ENCODE measurements at regions not wholly inside any gene's neighbourhood (a gene's known extent, or its start where the extent isn't known, plus 50 kb on each side); places are given as distances from the start of the nearest gene placed in this dataset.

DNA sequence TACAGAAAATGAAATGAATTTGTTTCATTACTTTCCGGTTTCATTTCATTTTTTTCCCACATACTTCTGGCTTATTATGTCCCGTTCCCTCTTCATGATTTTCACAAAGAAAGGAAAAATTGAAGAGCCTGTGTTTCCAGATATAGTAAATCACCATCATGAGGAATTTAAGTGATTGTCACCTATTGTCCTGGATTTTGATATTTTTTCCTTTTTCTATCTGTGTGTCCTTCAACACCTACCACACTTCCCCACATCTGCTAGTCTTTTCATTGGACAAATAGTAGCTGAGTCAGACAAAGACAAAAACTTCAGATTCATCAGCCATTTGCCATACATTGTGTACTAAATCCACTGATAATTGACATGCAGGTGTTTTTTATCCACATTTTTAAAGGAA lies 258.2 kb upstream of the HSF2 start:
- Histone ChIP-seq H3K4me3 (no peak overlapping the region), H3K27me3 (no peaks in the 10 kb centered on the region), H3K27ac (no peak overlapping the region), H3K4me1 (no peaks in the 10 kb centered on the region), H3K9me3 (no peaks in the 10 kb centered on the region), H3K36me3 (no peaks in the 10 kb centered on the region)
- TF ChIP-seq EP300 (IDR thresholded peaks at IDR 0.05), result no peak
- TF ChIP-seq POLR2A (IDR thresholded peaks at IDR 0.05), result no peak
- TF ChIP-seq, protein P1, sequence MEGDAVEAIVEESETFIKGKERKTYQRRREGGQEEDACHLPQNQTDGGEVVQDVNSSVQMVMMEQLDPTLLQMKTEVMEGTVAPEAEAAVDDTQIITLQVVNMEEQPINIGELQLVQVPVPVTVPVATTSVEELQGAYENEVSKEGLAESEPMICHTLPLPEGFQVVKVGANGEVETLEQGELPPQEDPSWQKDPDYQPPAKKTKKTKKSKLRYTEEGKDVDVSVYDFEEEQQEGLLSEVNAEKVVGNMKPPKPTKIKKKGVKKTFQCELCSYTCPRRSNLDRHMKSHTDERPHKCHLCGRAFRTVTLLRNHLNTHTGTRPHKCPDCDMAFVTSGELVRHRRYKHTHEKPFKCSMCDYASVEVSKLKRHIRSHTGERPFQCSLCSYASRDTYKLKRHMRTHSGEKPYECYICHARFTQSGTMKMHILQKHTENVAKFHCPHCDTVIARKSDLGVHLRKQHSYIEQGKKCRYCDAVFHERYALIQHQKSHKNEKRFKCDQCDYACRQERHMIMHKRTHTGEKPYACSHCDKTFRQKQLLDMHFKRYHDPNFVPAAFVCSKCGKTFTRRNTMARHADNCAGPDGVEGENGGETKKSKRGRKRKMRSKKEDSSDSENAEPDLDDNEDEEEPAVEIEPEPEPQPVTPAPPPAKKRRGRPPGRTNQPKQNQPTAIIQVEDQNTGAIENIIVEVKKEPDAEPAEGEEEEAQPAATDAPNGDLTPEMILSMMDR (IDR thresholded peaks at IDR 0.05), result no peak
- DNase-seq (ENCODE audit: low spot score in 2 of 2), result no peak
- WGBS, 2 donors, result 69 to 70% methylated on average over 2 of the region's 2 CpGs

DNA sequence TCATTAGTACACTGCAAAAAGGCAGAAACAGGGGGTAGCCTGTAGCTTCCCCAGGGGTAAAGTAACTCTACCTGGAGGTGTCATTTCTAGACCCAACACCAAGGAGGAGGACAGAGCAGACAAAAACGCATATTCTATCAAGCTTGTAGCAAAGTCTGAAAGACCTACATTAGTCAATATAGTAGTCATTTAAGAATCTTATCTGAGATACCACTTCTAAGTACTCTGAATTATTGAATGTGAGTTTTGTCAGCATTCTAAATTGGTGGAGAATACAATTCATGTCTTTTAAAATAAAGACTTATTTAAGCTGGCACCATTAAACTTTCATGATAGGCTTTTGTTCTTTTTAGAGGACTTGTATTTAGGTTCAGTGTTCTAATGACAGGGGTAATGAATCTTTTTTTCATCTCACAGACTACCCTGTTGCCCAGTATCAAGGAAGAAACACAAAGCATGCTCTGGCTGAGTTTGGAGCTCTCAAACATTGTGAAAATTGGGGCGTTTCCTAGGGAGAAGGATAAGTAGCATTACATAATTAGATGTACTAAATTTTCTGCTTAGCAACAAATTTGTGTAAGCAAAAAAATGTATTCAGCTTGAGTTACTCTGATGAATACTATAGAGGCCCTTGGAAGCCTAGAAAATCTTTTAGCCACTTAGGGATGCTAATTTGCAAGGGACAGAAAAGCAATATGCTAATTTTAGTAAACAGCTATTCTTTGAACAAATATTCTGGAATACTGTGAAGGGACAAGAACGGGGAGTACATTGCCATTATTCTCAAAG lies 255.4 kb upstream of the HSF2 start:
- no peak overlapping the region for H3K27ac ChIP-seq
- no peaks in the 10 kb centered on the region for H3K9me3 ChIP-seq
- WGBS, 2 donors, result 60 to 75% methylated on average over 3 of the region's 3 CpGs
- TF ChIP-seq, protein P1 (IDR thresholded peaks at IDR 0.05), result no peak
- TF ChIP-seq POLR2A (IDR thresholded peaks at IDR 0.05) (no peak), EP300 (IDR thresholded peaks at IDR 0.05) (no peak)
- H3K27me3 ChIP-seq, result no peaks in the 10 kb centered on the region
- H3K36me3 ChIP-seq, result no peaks in the 10 kb centered on the region
- H3K4me3 ChIP-seq, result no peak overlapping the region
- DNase-seq (ENCODE audit: low spot score in 2 of 2), result no peak
- no peaks in the 10 kb centered on the region for H3K4me1 ChIP-seq

DNA sequence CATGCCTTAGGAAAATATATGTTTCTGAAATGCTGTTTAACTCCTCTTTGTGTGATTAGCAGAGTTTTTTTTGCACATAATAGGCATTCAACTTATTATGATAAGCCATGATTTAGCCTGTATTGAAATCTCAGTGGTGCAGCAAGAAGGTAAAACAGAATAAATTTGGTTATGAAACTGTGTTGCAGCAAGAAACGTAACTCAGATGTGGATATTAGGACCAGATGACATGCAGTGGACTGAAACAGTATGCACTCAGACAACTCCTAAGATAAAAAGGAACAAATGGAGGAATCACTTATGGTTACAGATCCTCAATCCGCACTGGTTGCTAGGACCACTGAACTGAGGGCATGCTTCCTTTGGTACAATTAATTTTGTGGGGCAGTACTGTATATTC lies 254.2 kb upstream of the HSF2 start:
- Histone ChIP-seq H3K27me3 (no peaks in the 10 kb centered on the region), H3K36me3 (no peaks in the 10 kb centered on the region), H3K27ac (no peak overlapping the region), H3K4me1 (no peaks in the 10 kb centered on the region), H3K4me3 (no peak overlapping the region), H3K9me3 (no peaks in the 10 kb centered on the region)
- TF ChIP-seq EP300 (IDR thresholded peaks at IDR 0.05), result no peak
- DNase-seq (ENCODE audit: low spot score in 2 of 2), result no peak
- 73 to 80% methylated on average over 2 of the region's 2 CpGs for WGBS, 2 donors

DNA sequence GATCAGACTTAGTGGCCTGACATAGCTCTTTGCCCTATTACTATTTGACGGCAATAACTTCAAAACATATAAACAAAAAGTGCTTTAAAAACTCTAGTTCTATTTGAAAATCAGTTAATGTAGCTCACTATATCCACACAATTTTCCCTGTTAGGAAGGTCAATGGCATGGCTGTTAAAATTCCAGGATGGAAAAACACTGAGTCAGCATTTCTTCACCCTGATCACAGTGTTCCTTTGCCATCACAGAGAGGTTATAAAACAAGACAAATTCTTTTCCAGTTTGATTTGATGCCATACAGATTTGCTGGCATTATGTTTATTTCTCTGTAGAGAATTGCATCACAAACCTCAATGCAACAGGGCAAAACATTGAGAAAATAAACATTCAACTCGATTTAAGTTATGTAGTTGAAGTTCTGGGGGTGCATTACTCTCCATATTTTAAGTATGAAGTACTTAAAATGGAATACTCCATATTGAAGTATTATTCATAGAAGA lies 253.7 kb upstream of the HSF2 start:
- 49 to 51% methylated on average over 2 of the region's 2 CpGs for WGBS, 2 donors
- no peak for DNase-seq (ENCODE audit: low spot score in 2 of 2)
- no peak for TF ChIP-seq POLR2A (IDR thresholded peaks at IDR 0.05)
- TF ChIP-seq, protein P1 (IDR thresholded peaks at IDR 0.05), result no peak
- TF ChIP-seq EP300 (IDR thresholded peaks at IDR 0.05), result no peak
- no peaks in the 10 kb centered on the region for H3K9me3 ChIP-seq
- no peaks in the 10 kb centered on the region for H3K36me3 ChIP-seq
- H3K27ac ChIP-seq, result no peak overlapping the region
- no peaks in the 10 kb centered on the region for H3K27me3 ChIP-seq
- H3K4me1 ChIP-seq, result no peaks in the 10 kb centered on the region
- H3K4me3 ChIP-seq, result no peak overlapping the region

DNA sequence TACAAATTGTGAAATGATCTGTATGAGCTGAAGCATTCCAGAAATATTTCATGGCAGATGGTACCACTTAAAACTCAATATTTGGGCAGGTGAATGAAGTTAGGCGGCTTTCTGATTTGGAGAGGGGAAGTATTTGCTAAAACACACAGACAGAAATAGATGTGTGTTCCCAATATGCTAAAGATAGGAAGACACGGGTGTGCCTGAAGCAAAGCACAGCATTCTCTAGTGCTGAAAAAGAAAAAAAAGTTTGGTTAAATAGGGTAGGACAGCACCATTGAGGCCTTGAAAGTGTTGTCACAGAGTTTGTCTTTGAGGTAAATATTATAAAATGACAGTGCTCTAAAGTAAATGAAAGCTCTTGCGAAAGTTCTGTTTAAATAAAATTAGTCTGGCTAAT lies 252.2 kb upstream of the HSF2 start:
- no peak for TF ChIP-seq EP300 (IDR thresholded peaks at IDR 0.05)
- TF ChIP-seq, protein P1 (IDR thresholded peaks at IDR 0.05), result no peak
- H3K27ac ChIP-seq, result no peak overlapping the region
- no peak overlapping the region for H3K4me3 ChIP-seq
- WGBS, 2 donors, result 81% methylated on average over 3 of the region's 3 CpGs
- H3K4me1 ChIP-seq, result no peaks in the 10 kb centered on the region
- no peak for DNase-seq (ENCODE audit: low spot score in 2 of 2)
- H3K36me3 ChIP-seq, result no peaks in the 10 kb centered on the region
- H3K9me3 ChIP-seq, result no peaks in the 10 kb centered on the region
- H3K27me3 ChIP-seq, result no peaks in the 10 kb centered on the region

Measured in tibial nerve (tissue), 4 donors.